GM23248 (cell line): ENCODE measurements at regions not wholly inside any gene's neighbourhood (a gene's known extent, or its start where the extent isn't known, plus 50 kb on each side); places are given as distances from the start of the nearest gene placed in this dataset.
"Not testable (repeated sequence)": the region's sequence is repeated elsewhere in the genome, so short reads cannot be mapped to it uniquely, and the experiment has no call there.

ENCODE experiments used
- DNase-seq: peaks from one replicate; pipeline ENCODE4 v3.0.0-alpha.2; 2015
- H2AFZ ChIP-seq: fragments of 200-600 bp; sonication (generic); 2 replicates; pipeline ENCODE4 v1.6.1; 2016; ENCODE audit warnings: antibody characterized with exemption
- H3F3A ChIP-seq: fragments of 200-600 bp; sonication (generic); 2 replicates; pipeline ENCODE4 v1.6.1; 2016; ENCODE audit warnings: mild to moderate bottlenecking, antibody characterized with exemption, mixed run types; ENCODE audit not compliant: insufficient read depth
- H3K27ac ChIP-seq: fragments of 200-600 bp; sonication (generic); 2 replicates; pipeline ENCODE4 v1.5.1; 2016; ENCODE audit warnings: mild to moderate bottlenecking
- H3K27me3 ChIP-seq: fragments of 200-600 bp; sonication (generic); replicated peaks from 2 replicates; pipeline ENCODE4 v1.6.1; 2016; ENCODE audit warnings: mild to moderate bottlenecking; ENCODE audit not compliant: insufficient read depth
- H3K36me3 ChIP-seq: fragments of 200-600 bp; sonication (generic); 2 replicates; pipeline ENCODE4 v1.6.1; 2016; ENCODE audit warnings: low read depth, mild to moderate bottlenecking
- H3K4me1 ChIP-seq: fragments of 200-600 bp; sonication (generic); 2 replicates; pipeline ENCODE4 v1.6.1; 2016; ENCODE audit warnings: mild to moderate bottlenecking; ENCODE audit not compliant: insufficient read depth
- H3K4me2 ChIP-seq: fragments of 200-600 bp; sonication (generic); one replicate; pipeline ENCODE4 v1.6.1; 2016; ENCODE audit warnings: mild to moderate bottlenecking; ENCODE audit not compliant: unreplicated experiment
- H3K4me3 ChIP-seq: fragments of 200-600 bp; sonication (generic); 2 replicates; pipeline ENCODE4 v1.5.1; 2016; ENCODE audit warnings: mild to moderate bottlenecking
- H3K79me2 ChIP-seq: fragments of 200-600 bp; sonication (generic); 2 replicates; pipeline ENCODE4 v1.6.1; 2016; ENCODE audit warnings: mild to moderate bottlenecking; ENCODE audit not compliant: insufficient read depth
- H3K9ac ChIP-seq: fragments of 200-600 bp; sonication (generic); 2 replicates; pipeline ENCODE4 v1.6.1; 2016; ENCODE audit warnings: mild to moderate bottlenecking
- H3K9me2 ChIP-seq: fragments of 200-600 bp; sonication (generic); 2 replicates; pipeline ENCODE4 v1.6.1; 2016; ENCODE audit warnings: mixed run types, mild to moderate bottlenecking, moderate library complexity; ENCODE audit not compliant: insufficient read depth
- H3K9me3 ChIP-seq: fragments of 200-600 bp; sonication (generic); one replicate; pipeline ENCODE4 v1.6.1; 2017; ENCODE audit warnings: low read depth
- H4K20me1 ChIP-seq: fragments of 200-600 bp; sonication (generic); 2 replicates; pipeline ENCODE4 v1.6.0; 2016; ENCODE audit not compliant: insufficient read depth
- EZH2 ChIP-seq: fragments of 200-600 bp; sonication (generic); IDR thresholded peaks from 2 replicates; pipeline ENCODE4 v1.6.1; 2018; ENCODE audit warnings: antibody characterized with exemption, mild to moderate bottlenecking; ENCODE audit not compliant: insufficient read depth, poor library complexity, severe bottlenecking
- EZH2phosphoT487 ChIP-seq: fragments of 200-600 bp; sonication (generic); IDR thresholded peaks from 2 replicates; pipeline ENCODE4 v1.6.1; 2018; ENCODE audit warnings: antibody characterized with exemption, moderate library complexity, mild to moderate bottlenecking, low read depth; ENCODE audit not compliant: insufficient read depth
- whole genome bisulfite sequencing, 2 experiments: methylation state at CpG; one replicate each; pipeline ENCODE4 v1.1.6; 2015 to 2017; ENCODE audit warnings: low lambda C conversion rate in 2 of 2, low coverage in 1 of 2; ENCODE audit errors: missing lambda C conversion rate in 2 of 2; 5-methylcytosine and 5-hydroxymethylcytosine counted together
- in situ Hi-C: fragments of 300-500 bp; cut with MboI; formaldehyde crosslinking; loops from 2 replicates; pipeline ENCODE4 v1.15.0; 2020

- no peak overlapping the region for H3K4me3 ChIP-seq
- DNase-seq = peak; percentile 44
- in situ Hi-C loops = no loop called here
- H3F3A ChIP-seq = no peaks in the 10 kb centered on the region
- no peaks in the 10 kb centered on the region for H4K20me1 ChIP-seq
- H3K9me3 ChIP-seq = no peaks in the 10 kb centered on the region
- H3K9me2 ChIP-seq = no peaks in the 10 kb centered on the region
- no peak for TF ChIP-seq EZH2
- no peak for TF ChIP-seq EZH2phosphoT487
- H3K4me1 ChIP-seq = no peaks in the 10 kb centered on the region
- no peaks in the 10 kb centered on the region for H3K36me3 ChIP-seq
- no peaks in the 10 kb centered on the region for H3K79me2 ChIP-seq
- no peak overlapping the region for H3K27ac ChIP-seq
- H3K27me3 ChIP-seq = no peaks in the 10 kb centered on the region
- WGBS, 2 experiments = 56 to 57% methylated on average over 11 of the region's 11 CpGs
- H3K9ac ChIP-seq = no peak overlapping the region
- no peak overlapping the region for H3K4me2 ChIP-seq
- H2AFZ ChIP-seq = no peak overlapping the region
Observed at GRCh38 chr16:80899809-80900592, 95.6 kb upstream of the CDYL2 start.

- no peaks in the 10 kb centered on the region for H3K4me1 ChIP-seq
Observed at GRCh38 chr16:80896776-80897175, 92.4 kb upstream of the CDYL2 start.

GRCh38 chr16:80894091-80894490, 89.7 kb upstream of the CDYL2 start:
- Histone ChIP-seq H2AFZ (no peak overlapping the region), H3K9ac (no peak overlapping the region), H3F3A (no peaks in the 10 kb centered on the region), H3K36me3 (no peaks in the 10 kb centered on the region), H3K9me2 (no peaks in the 10 kb centered on the region), H3K4me1 (no peaks in the 10 kb centered on the region), H3K4me3 (no peak overlapping the region), H3K4me2 (no peak overlapping the region), H3K27ac (no peak overlapping the region), H4K20me1 (no peaks in the 10 kb centered on the region), H3K9me3 (no peaks in the 10 kb centered on the region), H3K79me2 (no peaks in the 10 kb centered on the region), H3K27me3 (no peaks in the 10 kb centered on the region)
- TF ChIP-seq EZH2phosphoT487 (no peak), EZH2 (no peak)
- no peak for DNase-seq
- WGBS, 2 experiments = 41 to 46% methylated on average over 3 of the region's 3 CpGs
- in situ Hi-C loops = no loop called here

More at GRCh38 chr16:80896776-80897175, 92.4 kb upstream of the CDYL2 start:
- no peaks in the 10 kb centered on the region for H3K27me3 ChIP-seq
- DNase-seq = no peak
- H3K9ac ChIP-seq = no peak overlapping the region
- H3K79me2 ChIP-seq = no peaks in the 10 kb centered on the region
- no peaks in the 10 kb centered on the region for H3F3A ChIP-seq
- H2AFZ ChIP-seq = no peak overlapping the region
- in situ Hi-C loops = no loop called here
- no peak overlapping the region for H3K4me3 ChIP-seq
- H3K4me2 ChIP-seq = no peak overlapping the region
- TF ChIP-seq EZH2phosphoT487 (no peak), EZH2 (no peak)
- H3K27ac ChIP-seq = no peak overlapping the region
- H4K20me1 ChIP-seq = no peaks in the 10 kb centered on the region
- 27 to 35% methylated on average over 5 of the region's 5 CpGs for WGBS, 2 experiments
- no peaks in the 10 kb centered on the region for H3K9me3 ChIP-seq
- no peaks in the 10 kb centered on the region for H3K36me3 ChIP-seq
- H3K9me2 ChIP-seq = no peaks in the 10 kb centered on the region

- in situ Hi-C loops = no loop called here
- no peak overlapping the region for H3K27ac ChIP-seq
- H3K4me3 ChIP-seq = no peak overlapping the region
- H3K9ac ChIP-seq = no peak overlapping the region
- WGBS, 2 experiments = 59 to 63% methylated on average over 6 of the region's 6 CpGs
- no peaks in the 10 kb centered on the region for H3K9me3 ChIP-seq
- no peaks in the 10 kb centered on the region for H3K36me3 ChIP-seq
- DNase-seq = no peak
- TF ChIP-seq EZH2phosphoT487 (no peak), EZH2 (no peak)
- no peaks in the 10 kb centered on the region for H3K79me2 ChIP-seq
- H4K20me1 ChIP-seq = no peaks in the 10 kb centered on the region
- H3K9me2 ChIP-seq = no peaks in the 10 kb centered on the region
- H3K4me1 ChIP-seq = no peaks in the 10 kb centered on the region
- no peaks in the 10 kb centered on the region for H3K27me3 ChIP-seq
- no peak overlapping the region for H3K4me2 ChIP-seq
- no peaks in the 10 kb centered on the region for H3F3A ChIP-seq
- H2AFZ ChIP-seq = no peak overlapping the region
Observed at GRCh38 chr16:80893686-80894085, 89.3 kb upstream of the CDYL2 start.

- H3K9me3 ChIP-seq, in situ Hi-C loops, H3F3A ChIP-seq, H3K79me2 ChIP-seq, H3K27me3 ChIP-seq, H3K9ac ChIP-seq, H3K4me3 ChIP-seq, DNase-seq, H3K9me2 ChIP-seq, H4K20me1 ChIP-seq, H3K27ac ChIP-seq, H2AFZ ChIP-seq, H3K36me3 ChIP-seq, H3K4me1 ChIP-seq, H3K4me2 ChIP-seq: not testable (repeated sequence)
- WGBS, 2 experiments = 65 to 66% methylated on average over 10 of the region's 10 CpGs
Observed at GRCh38 chr16:80892395-80892794, 88.0 kb upstream of the CDYL2 start.
